HG03469 (cell line): ENCODE measurements at regions not wholly inside any gene's neighbourhood (a gene's known extent, or its start where the extent isn't known, plus 50 kb on each side); places are given as distances from the start of the nearest gene placed in this dataset.

Source experiments
- ATAC-seq: cut with Tn5 transposase; IDR thresholded peaks from one replicate; pipeline ENCODE4 v1.9.1; 2021; ENCODE audit warnings: mild to moderate bottlenecking, moderate library complexity, moderate number of reproducible peaks; ENCODE audit not compliant: unreplicated experiment

GRCh38 chr2:150168595-150169236, 318.8 kb downstream of the RND3 start:
- no peak for ATAC-seq

GRCh38 chr2:150167711-150168110, 319.8 kb downstream of the RND3 start:
- ATAC-seq = peak; percentile 95

GRCh38 chr2:150166313-150167051, 321.0 kb downstream of the RND3 start:
- ATAC-seq = no peak

GRCh38 chr2:150165988-150166312, 321.5 kb downstream of the RND3 start:
- ATAC-seq = no peak

GRCh38 chr2:150165442-150165841, 322.0 kb downstream of the RND3 start:
- ATAC-seq = no peak

GRCh38 chr2:150162241-150162942, 325.1 kb downstream of the RND3 start:
- ATAC-seq = no peak

GRCh38 chr2:150160058-150160457, 327.4 kb downstream of the RND3 start:
- ATAC-seq = no peak

GRCh38 chr2:150159300-150159699, 328.2 kb downstream of the RND3 start:
- no peak for ATAC-seq

- no peak for ATAC-seq
Measured at GRCh38 chr2:150156876-150157275, 330.6 kb downstream of the RND3 start.

- no peak for ATAC-seq
Measured at GRCh38 chr2:150156415-150156814, 331.1 kb downstream of the RND3 start.

- no peak for ATAC-seq
Measured at GRCh38 chr2:150154308-150154797, 333.1 kb downstream of the RND3 start.

GRCh38 chr2:150153646-150154307, 333.7 kb downstream of the RND3 start:
- no peak for ATAC-seq

- no peak for ATAC-seq
Measured at GRCh38 chr2:150152230-150152629, 335.2 kb downstream of the RND3 start.

- no peak for ATAC-seq
Measured at GRCh38 chr2:150150144-150150543, 337.3 kb downstream of the RND3 start.

GRCh38 chr2:150147889-150148683, 339.4 kb downstream of the RND3 start:
- no peak for ATAC-seq

GRCh38 chr2:150146879-150147278, 340.6 kb downstream of the RND3 start:
- no peak for ATAC-seq

GRCh38 chr2:150145299-150145692, 342.2 kb downstream of the RND3 start:
- ATAC-seq = no peak

GRCh38 chr2:150144546-150145298, 342.7 kb downstream of the RND3 start:
- no peak for ATAC-seq

GRCh38 chr2:150143087-150143536, 344.4 kb downstream of the RND3 start:
- ATAC-seq = no peak

- ATAC-seq = no peak
Measured at GRCh38 chr2:150142561-150142960, 344.9 kb downstream of the RND3 start.
